ENCODE measurements at regions not wholly inside any gene's neighbourhood (a gene's known extent, or its start where the extent isn't known, plus 50 kb on each side); places are given as distances from the start of the nearest gene placed in this dataset.

DNA sequence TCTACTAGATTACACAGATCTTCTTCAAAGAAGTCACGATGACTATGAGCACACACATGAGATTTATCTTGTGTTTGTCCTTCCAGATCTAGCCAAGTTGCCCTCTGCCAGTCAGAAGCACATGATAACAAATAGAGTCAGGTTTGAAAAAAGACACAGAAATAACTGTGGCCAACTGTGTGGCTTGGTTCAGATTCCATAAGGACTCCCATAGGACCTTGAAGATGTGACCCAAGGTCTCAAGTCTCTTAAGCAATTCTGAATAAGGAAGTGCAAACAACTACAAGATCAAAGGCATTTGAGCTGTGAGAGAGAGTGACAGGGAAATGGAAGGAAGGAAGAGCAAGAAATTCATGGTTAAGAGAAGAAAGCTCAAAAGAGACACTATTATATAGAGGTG is 194.0 kb downstream of the PLPP3 start:
- TF ChIP-seq POLR2AphosphoS5 (IDR thresholded peaks at IDR 0.05): no peak
- TF ChIP-seq, protein P1, sequence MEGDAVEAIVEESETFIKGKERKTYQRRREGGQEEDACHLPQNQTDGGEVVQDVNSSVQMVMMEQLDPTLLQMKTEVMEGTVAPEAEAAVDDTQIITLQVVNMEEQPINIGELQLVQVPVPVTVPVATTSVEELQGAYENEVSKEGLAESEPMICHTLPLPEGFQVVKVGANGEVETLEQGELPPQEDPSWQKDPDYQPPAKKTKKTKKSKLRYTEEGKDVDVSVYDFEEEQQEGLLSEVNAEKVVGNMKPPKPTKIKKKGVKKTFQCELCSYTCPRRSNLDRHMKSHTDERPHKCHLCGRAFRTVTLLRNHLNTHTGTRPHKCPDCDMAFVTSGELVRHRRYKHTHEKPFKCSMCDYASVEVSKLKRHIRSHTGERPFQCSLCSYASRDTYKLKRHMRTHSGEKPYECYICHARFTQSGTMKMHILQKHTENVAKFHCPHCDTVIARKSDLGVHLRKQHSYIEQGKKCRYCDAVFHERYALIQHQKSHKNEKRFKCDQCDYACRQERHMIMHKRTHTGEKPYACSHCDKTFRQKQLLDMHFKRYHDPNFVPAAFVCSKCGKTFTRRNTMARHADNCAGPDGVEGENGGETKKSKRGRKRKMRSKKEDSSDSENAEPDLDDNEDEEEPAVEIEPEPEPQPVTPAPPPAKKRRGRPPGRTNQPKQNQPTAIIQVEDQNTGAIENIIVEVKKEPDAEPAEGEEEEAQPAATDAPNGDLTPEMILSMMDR (IDR thresholded peaks at IDR 0.05): no peak
- TF ChIP-seq EP300 (IDR thresholded peaks at IDR 0.05; ENCODE audit: low read depth): no peak
